ENCODE measurements at regions not wholly inside any gene's neighbourhood (a gene's known extent, or its start where the extent isn't known, plus 50 kb on each side); places are given as distances from the start of the nearest gene placed in this dataset.

DNA sequence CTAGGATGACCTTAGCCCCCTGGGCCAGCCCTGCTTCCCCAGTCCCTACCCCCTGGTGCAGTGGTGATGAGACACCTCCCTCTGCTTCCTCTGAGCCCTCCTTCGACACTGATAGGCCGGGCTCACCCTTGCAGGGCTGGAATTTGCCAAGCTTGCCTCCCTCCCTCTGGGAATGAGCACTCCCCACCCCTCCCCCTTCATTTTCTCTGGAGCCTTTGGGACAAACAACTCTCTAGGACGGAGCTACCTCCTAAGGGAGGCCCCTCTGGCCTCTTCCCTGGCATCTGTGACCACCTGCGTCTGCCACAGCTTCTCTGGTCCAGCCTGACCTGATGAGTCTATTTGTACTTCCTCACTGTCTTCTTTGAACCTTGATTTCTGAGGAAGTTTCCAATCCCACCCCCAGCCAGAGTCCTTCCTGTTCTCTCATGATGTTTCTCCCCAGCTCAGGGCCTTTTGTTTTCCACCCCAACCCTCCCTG is 53.3 kb upstream of the ADA2 start:
- Mint-ChIP-seq H3K4me1 (peaks cover 7 to 37% (median 14%) of the 10 kb centered on the region in 7 donors), H3K4me3 (no peak overlapping the region), H3K9me3 (no peaks in the 10 kb centered on the region), H3K27me3 (no peaks in the 10 kb centered on the region), H3K36me3 (no peaks in the 10 kb centered on the region), H3K27ac (peak overlapping the region in 4 of 9 donors; percentile 24 to 72 (median 55))
- no peaks in the 10 kb centered on the region for H3K4me1 ChIP-seq (ENCODE audit: control insufficient read depth in 2 of 2, insufficient read depth in 2 of 2, low read length in 2 of 2)
- H3K27me3 ChIP-seq (ENCODE audit: control insufficient read depth in 2 of 2, insufficient read depth in 2 of 2, low read length in 2 of 2) = no peaks in the 10 kb centered on the region
- no peaks in the 10 kb centered on the region for H3K36me3 ChIP-seq (ENCODE audit: control insufficient read depth in 2 of 3, insufficient read depth in 3 of 3, low read length in 3 of 3)
- ChIA-PET POLR2A (no interaction called here), CTCF (no interaction called here)
- no peak overlapping the region for H3K4me3 ChIP-seq (ENCODE audit: low read length)
- no peaks in the 10 kb centered on the region for H3K9me3 ChIP-seq (ENCODE audit: control insufficient read depth in 2 of 3, low read length in 3 of 3)
- ATAC-seq = no peak
- H3K27ac ChIP-seq (ENCODE audit: low read depth, low read length) = no peak overlapping the region
- no peak for DNase-seq
- intact Hi-C loops (cut with micrococcal nuclease) = no loop called here

DNA sequence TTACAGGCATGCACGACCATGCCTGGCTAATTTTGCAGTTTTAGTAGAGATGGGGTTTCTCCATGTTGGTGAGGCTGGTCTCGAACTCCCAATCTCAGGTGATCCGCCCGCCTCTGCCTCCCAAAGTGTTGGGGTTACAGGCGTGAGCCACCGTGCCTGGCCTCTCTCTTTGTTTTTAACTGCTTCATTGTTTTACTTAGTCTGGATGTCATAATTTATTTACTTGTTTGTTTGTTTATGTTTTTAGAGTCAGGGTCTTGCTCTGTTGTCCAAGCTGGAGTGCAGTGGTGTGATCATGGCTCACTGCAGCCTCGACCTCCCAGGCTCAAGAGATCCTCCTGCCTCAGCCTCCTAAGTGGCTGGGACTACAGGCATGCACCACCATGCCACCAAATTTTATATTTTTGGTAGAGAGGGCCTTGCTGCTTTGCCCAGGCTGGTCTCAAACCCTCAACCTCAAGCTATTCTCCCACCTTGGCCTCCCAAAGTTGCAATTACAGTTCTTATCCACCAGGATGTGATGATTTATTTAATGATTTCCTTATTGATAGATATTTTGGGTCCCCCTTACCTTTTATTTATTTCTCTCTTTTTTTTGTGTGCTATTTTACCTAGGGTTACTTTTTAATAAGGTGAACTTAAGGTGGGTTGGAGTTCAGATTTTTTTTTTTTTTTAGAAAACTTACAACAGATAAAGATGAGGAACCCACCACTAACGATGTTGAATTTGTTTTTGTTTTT is 52.6 kb upstream of the ADA2 start:
- peaks cover 0 to 3% of the 10 kb centered on the region in 2 donors for H3K4me1 ChIP-seq (ENCODE audit: control insufficient read depth in 2 of 2, insufficient read depth in 2 of 2, low read length in 2 of 2)
- POLR2A ChIA-PET = no interaction called here
- CTCF ChIA-PET = no interaction called here
- H3K27ac ChIP-seq (ENCODE audit: low read depth, low read length) = no peak overlapping the region
- Mint-ChIP-seq H3K36me3 (no peaks in the 10 kb centered on the region), H3K27ac (no peak overlapping the region), H3K4me3 (no peak overlapping the region), H3K27me3 (no peaks in the 10 kb centered on the region), H3K4me1 (peaks cover 8 to 40% (median 20%) of the 10 kb centered on the region in 7 donors), H3K9me3 (no peaks in the 10 kb centered on the region)
- intact Hi-C loops (cut with micrococcal nuclease) = no loop called here
- no peak for DNase-seq
- no peak overlapping the region for H3K4me3 ChIP-seq (ENCODE audit: low read length)
- no peaks in the 10 kb centered on the region for H3K36me3 ChIP-seq (ENCODE audit: control insufficient read depth in 2 of 3, insufficient read depth in 3 of 3, low read length in 3 of 3)
- no peaks in the 10 kb centered on the region for H3K27me3 ChIP-seq (ENCODE audit: control insufficient read depth in 2 of 2, insufficient read depth in 2 of 2, low read length in 2 of 2)
- H3K9me3 ChIP-seq (ENCODE audit: control insufficient read depth in 2 of 3, low read length in 3 of 3) = no peaks in the 10 kb centered on the region
- ATAC-seq = no peak

DNA sequence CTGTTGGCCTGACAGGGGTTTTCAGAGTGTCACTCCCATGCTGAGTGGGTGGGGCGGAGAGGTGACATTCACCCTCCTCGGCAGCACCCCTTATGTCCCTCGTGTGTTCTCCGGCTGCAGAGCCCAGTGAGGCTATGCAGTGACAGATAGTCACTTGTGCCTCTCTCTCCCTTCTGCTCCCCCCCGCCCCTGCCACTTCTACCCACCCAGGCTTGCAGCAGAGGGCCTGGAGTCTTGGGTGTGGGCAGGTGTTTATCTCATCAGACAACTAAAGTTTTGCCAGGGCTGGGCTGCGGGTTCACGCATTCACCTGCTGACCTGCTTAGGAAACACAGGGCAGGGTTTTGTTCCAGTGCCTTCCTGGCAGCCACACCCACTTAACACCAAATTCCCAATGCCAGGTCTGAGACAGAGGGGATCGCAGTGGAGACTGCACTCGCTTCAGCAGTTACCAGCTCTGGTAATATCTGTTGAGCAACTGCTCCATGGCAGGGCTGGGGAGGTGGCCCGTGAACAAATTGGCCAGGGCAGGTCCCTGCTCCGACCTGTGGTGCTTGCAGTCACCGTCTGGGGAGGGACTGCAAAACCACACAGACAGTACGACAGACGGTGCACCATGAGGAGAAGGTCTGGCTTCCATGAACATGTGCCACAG is 50.5 kb upstream of the ADA2 start:
- DNase-seq (no peak), ATAC-seq (no peak)
- Mint-ChIP-seq H3K4me1 (peaks cover 8 to 58% (median 36%) of the 10 kb centered on the region in 7 donors), H3K4me3 (no peak overlapping the region), H3K9me3 (no peaks in the 10 kb centered on the region), H3K27me3 (no peaks in the 10 kb centered on the region), H3K36me3 (no peaks in the 10 kb centered on the region), H3K27ac (peak overlapping the region in 1 of 9 donors; percentile 8)
- intact Hi-C loops (cut with micrococcal nuclease) = loop anchor here in 1 of 2 donors (5.0 kb wide), 2 partner anchors 97 to 98 kb away; partner anchors contain the start of gene CECR2
- no peak overlapping the region for H3K27ac ChIP-seq (ENCODE audit: low read depth, low read length)
- no peak overlapping the region for H3K4me3 ChIP-seq (ENCODE audit: low read length)
- no peaks in the 10 kb centered on the region for H3K27me3 ChIP-seq (ENCODE audit: control insufficient read depth in 2 of 2, insufficient read depth in 2 of 2, low read length in 2 of 2)
- H3K9me3 ChIP-seq (ENCODE audit: control insufficient read depth in 2 of 3, low read length in 3 of 3) = no peaks in the 10 kb centered on the region
- H3K36me3 ChIP-seq (ENCODE audit: control insufficient read depth in 2 of 3, insufficient read depth in 3 of 3, low read length in 3 of 3) = no peaks in the 10 kb centered on the region
- peaks cover 0 to 11% of the 10 kb centered on the region in 2 donors for H3K4me1 ChIP-seq (ENCODE audit: control insufficient read depth in 2 of 2, insufficient read depth in 2 of 2, low read length in 2 of 2)
- POLR2A ChIA-PET = no interaction called here
- CTCF ChIA-PET = interaction anchor here (0.6 kb wide), 1 partner anchor 51 kb away, joined by 3 read pairs; the partner anchor contains the start of gene ADA2

DNA sequence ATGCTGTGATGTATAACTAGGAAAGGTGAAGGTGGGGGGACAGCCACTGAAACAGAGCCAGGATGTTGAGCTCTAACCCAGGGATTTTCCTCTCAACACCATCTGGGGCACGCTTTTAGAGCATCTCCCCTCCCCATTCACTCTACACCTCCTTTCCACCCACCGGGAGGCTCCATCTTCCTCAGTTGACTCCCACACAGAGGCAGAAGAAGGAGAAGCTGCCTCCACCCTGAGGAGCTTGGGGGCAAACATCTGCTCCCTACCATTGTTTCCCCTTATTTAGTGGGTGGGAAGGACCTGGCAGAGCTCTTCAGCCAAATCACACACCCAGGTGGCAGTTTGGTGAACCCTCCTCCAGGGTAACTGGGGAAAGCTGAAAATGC is 50.0 kb upstream of the ADA2 start:
- H3K9me3 ChIP-seq (ENCODE audit: control insufficient read depth in 2 of 3, low read length in 3 of 3) = no peaks in the 10 kb centered on the region
- Mint-ChIP-seq H3K9me3 (no peaks in the 10 kb centered on the region), H3K36me3 (no peaks in the 10 kb centered on the region), H3K27me3 (no peaks in the 10 kb centered on the region), H3K27ac (peak overlapping the region in 1 of 9 donors; percentile 34), H3K4me1 (peaks cover 8 to 59% (median 36%) of the 10 kb centered on the region in 7 donors), H3K4me3 (no peak overlapping the region)
- ChIA-PET POLR2A (interaction anchor here (0.9 kb wide), 1 partner anchor 16 kb away, joined by 3 read pairs; no protein-coding TSS in a partner anchor), CTCF (interaction anchor here (0.6 kb wide), 1 partner anchor 50 kb away, joined by 3 read pairs; the partner anchor contains the start of gene ADA2)
- no peaks in the 10 kb centered on the region for H3K36me3 ChIP-seq (ENCODE audit: control insufficient read depth in 2 of 3, insufficient read depth in 3 of 3, low read length in 3 of 3)
- H3K4me3 ChIP-seq (ENCODE audit: low read length) = no peak overlapping the region
- no peaks in the 10 kb centered on the region for H3K27me3 ChIP-seq (ENCODE audit: control insufficient read depth in 2 of 2, insufficient read depth in 2 of 2, low read length in 2 of 2)
- peaks cover 0 to 11% of the 10 kb centered on the region in 2 donors for H3K4me1 ChIP-seq (ENCODE audit: control insufficient read depth in 2 of 2, insufficient read depth in 2 of 2, low read length in 2 of 2)
- H3K27ac ChIP-seq (ENCODE audit: low read depth, low read length) = no peak overlapping the region
- intact Hi-C loops (cut with micrococcal nuclease) = loop anchor here in 1 of 2 donors (5.0 kb wide), 2 partner anchors 97 to 98 kb away; partner anchors contain the start of gene CECR2
- ATAC-seq = no peak
- DNase-seq = no peak
